CD4-positive, alpha-beta T cell treated with Interleukin-17A for 4 hours (primary cell): ENCODE measurements at regions not wholly inside any gene's neighbourhood (a gene's known extent, or its start where the extent isn't known, plus 50 kb on each side); places are given as distances from the start of the nearest gene placed in this dataset.
"Not testable (repeated sequence)": the region's sequence is repeated elsewhere in the genome, so short reads cannot be mapped to it uniquely, and the experiment has no call there.

Experiments used
- DNase-seq: peaks from one replicate; pipeline ENCODE4 v3.0.0-alpha.2; 2020; ENCODE audit warnings: mixed read lengths

DNA sequence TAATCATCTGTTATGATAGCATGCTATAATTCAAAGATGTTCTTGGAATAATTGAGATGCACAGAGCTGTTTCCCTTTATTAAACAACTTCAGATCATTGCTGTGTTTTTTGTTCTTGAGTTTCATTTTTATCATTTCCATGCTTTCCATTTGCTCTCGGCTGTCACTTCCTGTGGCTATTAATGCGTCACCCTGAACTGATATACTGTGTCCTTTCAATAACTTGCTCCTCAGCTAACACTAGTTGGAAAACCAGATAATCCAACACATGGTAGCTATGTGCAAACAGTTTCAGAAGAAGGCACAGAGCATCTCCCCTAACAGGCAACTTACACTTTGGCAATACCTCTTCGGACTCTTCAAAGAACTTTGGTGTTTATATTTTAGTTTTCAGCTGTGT lies 376.0 kb downstream of the GBA3 start:
- no peak for DNase-seq

GRCh38 chr4:23068287-23068686 lies 375.6 kb downstream of the GBA3 start:
- no peak for DNase-seq

DNA sequence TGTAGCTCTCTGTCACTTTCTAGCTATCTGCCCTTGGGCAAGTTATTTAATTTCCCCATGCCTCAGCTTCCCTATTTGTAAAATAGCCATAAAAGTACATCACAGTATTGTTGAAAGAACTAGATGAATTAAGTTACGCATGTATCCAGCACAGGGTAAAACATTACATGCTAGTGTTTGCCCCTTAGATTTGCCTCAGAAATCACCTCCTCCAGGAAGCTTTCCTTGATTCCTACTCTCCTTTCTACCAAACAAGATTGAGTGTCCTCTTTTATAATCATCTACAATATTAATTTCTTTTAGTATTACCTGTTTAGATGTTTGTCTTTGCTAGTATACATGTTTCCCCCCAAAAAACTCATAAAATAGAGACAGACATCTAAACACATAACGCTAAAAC lies 369.5 kb downstream of the GBA3 start:
- DNase-seq = no peak

- DNase-seq = no peak
Measured at GRCh38 chr4:23061431-23061830, 368.7 kb downstream of the GBA3 start.

DNA sequence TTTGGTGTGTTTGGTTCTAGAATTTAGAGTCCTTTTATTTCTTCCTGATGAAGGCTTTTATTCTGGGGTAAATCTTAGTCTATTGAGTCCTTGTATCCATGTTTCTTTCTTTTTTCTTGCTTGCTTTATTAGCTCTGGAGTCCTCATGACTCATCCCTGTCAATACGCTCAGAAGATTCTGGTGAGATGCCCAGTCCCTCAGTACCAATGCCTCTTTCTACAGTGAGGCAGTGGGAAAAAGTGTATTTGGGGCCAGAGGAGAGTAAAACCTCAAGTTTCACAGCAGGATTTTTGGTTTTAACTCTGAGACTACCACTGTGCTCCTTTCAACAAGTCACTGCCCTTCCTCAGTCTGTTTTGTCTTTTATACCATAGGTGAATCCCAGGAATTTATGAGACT lies 368.0 kb downstream of the GBA3 start:
- DNase-seq = no peak

- DNase-seq = no peak
Measured at GRCh38 chr4:23058165-23058776, 365.5 kb downstream of the GBA3 start.

DNA sequence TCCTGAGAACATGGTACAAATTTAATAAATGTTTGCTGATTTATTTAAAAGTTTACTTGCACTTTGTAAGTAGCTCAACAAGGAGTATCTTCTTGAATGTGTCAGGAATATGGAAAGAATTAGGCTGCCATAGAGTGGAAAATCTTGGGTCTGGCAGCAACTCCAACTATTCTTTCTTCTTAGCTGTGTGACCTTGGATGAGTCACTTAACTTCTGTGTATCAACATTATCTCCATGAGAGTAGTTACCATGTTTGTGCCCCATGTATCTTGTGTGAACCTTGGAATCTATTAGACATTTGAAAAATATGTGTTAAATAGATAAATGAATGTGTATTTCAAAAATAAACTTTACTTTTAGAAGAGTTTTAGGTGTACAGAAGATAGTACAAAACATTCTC lies 348.8 kb downstream of the GBA3 start:
- DNase-seq = no peak

GRCh38 chr4:23040539-23040938 lies 347.8 kb downstream of the GBA3 start:
- DNase-seq = no peak

DNA sequence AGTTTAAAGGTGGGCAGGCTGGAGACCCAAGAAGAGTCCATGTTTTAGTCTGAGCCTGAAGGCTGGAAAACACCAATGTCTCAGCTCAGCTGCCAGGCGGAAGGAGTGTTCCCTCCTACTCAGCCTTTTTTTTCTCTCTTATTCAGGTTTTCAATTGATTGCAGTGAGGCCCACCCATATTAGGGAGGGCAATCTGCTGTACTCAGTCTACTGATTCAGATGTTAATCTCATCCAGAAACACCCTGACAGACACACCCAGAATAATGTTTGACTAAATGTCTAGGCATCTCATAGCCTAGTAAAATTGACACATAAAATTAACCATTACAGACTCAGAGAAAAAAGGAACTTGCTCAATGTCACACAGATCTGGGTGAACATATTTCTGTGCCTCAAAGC lies 347.1 kb downstream of the GBA3 start:
- no peak for DNase-seq

DNA sequence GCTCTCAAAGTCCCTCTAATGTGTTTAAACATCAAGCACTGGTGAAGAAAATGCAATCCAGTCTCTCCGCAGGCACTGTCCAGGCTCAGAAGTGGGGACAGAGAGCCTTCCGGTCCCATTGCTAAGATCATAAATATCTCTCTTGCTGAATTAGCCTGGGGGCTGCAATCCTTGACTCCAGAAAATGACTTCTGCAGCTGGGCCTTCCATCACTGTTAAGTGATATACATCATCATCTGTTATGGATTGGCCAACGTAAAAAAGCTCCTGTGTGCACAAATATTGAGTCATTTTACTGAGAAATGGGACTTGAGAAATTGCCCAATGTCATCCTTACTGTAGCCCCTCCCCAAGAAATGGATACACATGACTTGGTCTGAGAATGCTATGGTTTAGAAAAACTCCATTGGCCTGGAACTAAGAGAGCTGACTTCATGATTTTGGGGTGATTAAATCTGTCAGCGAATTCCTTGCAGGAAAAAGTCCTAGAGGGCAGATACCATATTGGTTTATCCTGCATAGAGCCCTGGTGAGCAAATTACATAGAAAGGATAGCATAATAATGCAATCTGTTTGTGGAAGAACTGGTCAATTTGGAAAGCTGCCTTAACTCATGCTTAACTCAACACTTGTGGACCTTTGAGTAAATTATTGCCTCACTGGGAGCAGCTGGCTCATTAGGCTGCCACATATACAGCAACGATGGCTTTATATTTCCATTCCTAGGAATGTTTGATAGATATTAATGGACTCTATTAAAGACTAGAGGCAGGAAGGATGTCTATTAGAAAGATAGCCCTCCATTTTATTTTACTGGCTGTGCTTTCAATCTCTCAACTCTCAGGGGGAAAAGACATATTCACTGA lies 346.1 kb downstream of the GBA3 start:
- no peak for DNase-seq

GRCh38 chr4:23036921-23037495 lies 344.3 kb downstream of the GBA3 start:
- no peak for DNase-seq

DNA sequence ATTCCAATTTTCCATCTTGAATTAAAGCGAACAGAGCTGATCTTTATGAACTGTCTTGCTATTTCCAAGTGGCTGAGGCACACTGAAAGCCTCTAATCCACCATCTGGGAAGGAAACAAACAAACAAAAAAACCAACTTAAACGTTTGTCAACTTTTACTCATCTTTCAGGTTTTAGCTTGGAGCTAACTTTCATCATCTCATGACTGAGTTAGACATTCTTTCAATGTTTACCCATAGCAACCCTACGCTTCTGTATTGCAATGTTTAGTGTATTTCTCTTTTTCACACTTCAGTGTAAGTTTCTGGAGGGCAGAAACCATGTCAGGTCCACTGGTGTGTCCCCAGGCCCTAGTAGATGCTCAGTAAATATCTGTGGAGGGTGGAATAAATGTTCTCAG lies 343.8 kb downstream of the GBA3 start:
- DNase-seq = no peak

- DNase-seq = no peak
Measured at GRCh38 chr4:23035521-23036056, 342.9 kb downstream of the GBA3 start.

DNA sequence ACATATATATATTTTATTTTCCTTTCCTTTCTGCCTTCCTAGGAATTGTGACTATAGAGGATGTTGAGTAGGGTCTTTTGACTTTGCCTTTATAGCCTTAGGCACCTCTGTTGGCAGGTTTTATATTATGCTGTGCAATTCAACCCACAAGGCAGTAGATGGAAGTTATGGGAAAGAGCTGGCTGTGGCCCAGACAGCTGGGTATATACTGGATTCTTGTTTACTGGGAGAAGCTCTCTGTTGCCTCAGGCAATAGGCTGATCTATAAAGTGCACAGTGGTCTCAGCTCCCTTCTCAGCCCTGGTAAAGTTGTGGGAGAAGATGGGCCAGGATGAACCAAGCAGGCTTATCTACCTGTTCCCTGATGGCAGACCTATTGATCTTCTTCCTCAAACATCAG lies 342.0 kb downstream of the GBA3 start:
- no peak for DNase-seq

DNA sequence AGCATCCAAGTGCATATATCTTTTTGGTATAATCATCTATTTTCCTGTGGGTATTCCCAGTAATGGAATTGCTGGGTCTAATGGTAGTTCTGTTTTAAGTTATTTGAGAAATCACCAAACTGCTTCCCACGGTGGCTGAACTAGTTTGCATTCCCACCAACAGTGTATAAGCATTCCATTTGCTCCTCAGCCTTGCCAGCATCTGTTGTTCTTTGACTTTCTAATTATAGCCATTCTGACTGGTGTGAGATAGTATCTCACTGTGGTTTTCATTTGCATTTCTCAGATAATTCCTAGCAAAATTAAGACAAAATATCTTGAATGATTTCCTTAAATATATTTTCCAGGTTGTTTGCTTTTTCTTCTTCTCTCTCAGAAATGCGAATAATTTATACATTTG lies 341.1 kb downstream of the GBA3 start:
- DNase-seq = no peak

DNA sequence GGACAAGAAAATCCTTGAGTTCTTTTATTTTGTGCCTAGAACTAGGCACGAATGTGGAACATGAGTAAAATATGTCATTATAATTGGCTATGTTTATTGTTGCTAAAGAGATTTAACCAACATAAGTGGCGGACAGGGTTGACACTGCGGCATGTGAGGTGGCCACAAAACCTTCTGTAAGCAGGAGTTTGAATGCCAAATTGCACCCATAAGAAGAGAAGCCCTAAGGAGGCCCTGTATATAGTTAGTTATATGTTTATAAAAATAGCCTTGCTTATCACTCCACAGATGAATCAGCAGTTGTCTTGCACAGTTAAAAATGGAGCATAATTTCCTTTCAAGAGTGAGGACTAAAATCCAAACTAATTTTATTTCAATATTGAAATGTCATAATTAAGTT lies 336.1 kb downstream of the GBA3 start:
- no peak for DNase-seq

GRCh38 chr4:23023666-23024065 lies 330.9 kb downstream of the GBA3 start:
- DNase-seq = no peak

GRCh38 chr4:23023121-23023520 lies 330.4 kb downstream of the GBA3 start:
- no peak for DNase-seq

DNA sequence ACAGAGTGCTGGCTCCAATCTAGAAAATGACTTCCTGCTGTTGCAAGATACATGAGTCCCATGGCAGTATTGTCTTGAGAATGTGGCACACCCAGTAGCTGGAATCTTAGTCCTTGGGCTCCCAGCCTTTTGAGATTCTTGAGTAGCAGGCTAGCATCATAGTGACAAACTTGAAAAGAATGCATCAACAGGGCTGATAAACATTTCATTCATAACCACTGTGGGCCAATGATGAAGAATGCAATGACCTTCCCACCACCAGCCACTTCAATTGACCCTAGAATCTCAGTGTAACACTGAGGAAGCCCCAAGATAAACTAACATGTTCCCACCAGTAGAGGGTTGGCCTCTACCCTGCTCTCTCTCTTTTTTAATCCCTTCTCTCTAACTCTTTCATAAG lies 329.3 kb downstream of the GBA3 start:
- no peak for DNase-seq

- DNase-seq = no peak
Measured at GRCh38 chr4:23021040-23021439, 328.3 kb downstream of the GBA3 start.

DNA sequence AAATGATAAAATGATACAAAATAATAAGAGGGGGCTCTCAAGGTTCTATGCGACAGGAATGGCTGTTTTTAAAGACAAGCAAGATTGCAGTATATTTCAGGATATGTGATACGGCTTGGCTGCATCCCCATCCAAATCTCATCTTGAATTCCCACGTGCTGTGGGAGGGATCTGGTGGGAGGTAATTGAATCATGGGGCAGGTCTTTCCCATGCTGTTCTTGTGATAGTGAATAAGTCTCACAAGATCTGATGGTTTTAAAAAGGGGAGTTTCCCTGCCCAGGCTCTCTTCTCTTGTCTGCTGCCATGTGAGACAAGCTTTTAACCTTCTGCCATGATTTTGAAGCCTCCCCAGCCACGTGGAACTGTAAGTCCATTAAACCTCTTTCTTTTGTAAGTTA lies 327.7 kb downstream of the GBA3 start:
- not testable (repeated sequence) for DNase-seq

GRCh38 chr4:23016981-23017380 lies 324.2 kb downstream of the GBA3 start:
- DNase-seq = no peak

- no peak for DNase-seq
Measured at GRCh38 chr4:23015821-23016220, 323.1 kb downstream of the GBA3 start.

GRCh38 chr4:23009093-23009492 lies 316.4 kb downstream of the GBA3 start:
- no peak for DNase-seq
